SK-N-SH treated with all-trans-retinoic acid at 6 μM for 48 hours (cell line): ENCODE measurements at regions not wholly inside any gene's neighbourhood (a gene's known extent, or its start where the extent isn't known, plus 50 kb on each side); places are given as distances from the start of the nearest gene placed in this dataset.

ENCODE experiments used
- CSDC2 ChIP-seq: fragments of 250-450 bp; sonication (Bioruptor Pico); IDR thresholded peaks from 2 replicates; pipeline ENCODE4 v1.5.0; 2020; ENCODE audit warnings: mild to moderate bottlenecking, moderate library complexity
- ISL1 ChIP-seq: fragments of 250-450 bp; sonication (Bioruptor Pico); IDR thresholded peaks from 2 replicates; pipeline ENCODE4 v2.1.2; 2022; ENCODE audit warnings: mild to moderate bottlenecking, moderate library complexity
- PPARA ChIP-seq: fragments of 250-450 bp; sonication (Bioruptor Pico); IDR thresholded peaks from 2 replicates; pipeline ENCODE4 v1.5.0; 2020; ENCODE audit warnings: mild to moderate bottlenecking, borderline replicate concordance
- TCF4 ChIP-seq: fragments of 250-450 bp; sonication (Bioruptor Pico); IDR thresholded peaks from 2 replicates; pipeline ENCODE4 v1.8.0; 2021; ENCODE audit warnings: mild to moderate bottlenecking, moderate library complexity, borderline replicate concordance
- TOX ChIP-seq: fragments of 250-450 bp; sonication (Bioruptor Pico); IDR thresholded peaks from 2 replicates; pipeline ENCODE4 v1.8.0; 2021; ENCODE audit warnings: mild to moderate bottlenecking, moderate library complexity, borderline replicate concordance
- ZFP3 ChIP-seq: fragments of 250-450 bp; sonication (Bioruptor Pico); IDR thresholded peaks from 2 replicates; pipeline ENCODE4 v1.5.0; 2020; ENCODE audit warnings: mild to moderate bottlenecking, moderate library complexity
- ZFP30 ChIP-seq: fragments of 450-650 bp; formaldehyde crosslinking; IDR thresholded peaks from 2 replicates; pipeline ENCODE4 v1.5.0; 2022; ENCODE audit warnings: mild to moderate bottlenecking, moderate library complexity
- ZNF8 ChIP-seq: fragments of 450-650 bp; formaldehyde crosslinking; IDR thresholded peaks from 2 replicates; pipeline ENCODE4 v1.5.0; 2020; ENCODE audit warnings: mild to moderate bottlenecking, moderate library complexity
- TF ChIP-seq, protein P1 (sequence below): fragments of 250-450 bp; sonication (Bioruptor Pico); IDR thresholded peaks from 2 replicates; pipeline ENCODE4 v1.8.0; 2021; ENCODE audit warnings: low read depth, mild to moderate bottlenecking, moderate library complexity, borderline replicate concordance

DNA sequence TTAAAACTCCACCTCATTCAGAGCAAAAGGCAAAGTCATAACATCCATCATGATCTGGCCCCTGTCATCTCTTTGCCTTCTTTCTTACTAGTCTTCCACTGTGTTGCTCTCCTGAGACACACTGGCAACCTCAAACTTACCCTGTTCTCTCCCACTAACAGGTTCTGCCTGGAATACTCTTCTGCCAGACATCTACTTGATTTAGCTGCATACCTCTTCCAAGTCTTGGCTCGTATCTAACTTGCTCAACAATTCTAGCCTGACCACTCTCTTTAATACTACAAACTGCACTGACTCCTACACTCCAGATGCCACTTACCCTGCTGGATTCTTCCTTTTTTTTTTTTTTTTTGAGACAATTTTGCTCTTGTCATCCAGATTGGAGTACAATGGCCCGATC is 167.0 kb upstream of the MTPN start:
- TF ChIP-seq, protein P1, sequence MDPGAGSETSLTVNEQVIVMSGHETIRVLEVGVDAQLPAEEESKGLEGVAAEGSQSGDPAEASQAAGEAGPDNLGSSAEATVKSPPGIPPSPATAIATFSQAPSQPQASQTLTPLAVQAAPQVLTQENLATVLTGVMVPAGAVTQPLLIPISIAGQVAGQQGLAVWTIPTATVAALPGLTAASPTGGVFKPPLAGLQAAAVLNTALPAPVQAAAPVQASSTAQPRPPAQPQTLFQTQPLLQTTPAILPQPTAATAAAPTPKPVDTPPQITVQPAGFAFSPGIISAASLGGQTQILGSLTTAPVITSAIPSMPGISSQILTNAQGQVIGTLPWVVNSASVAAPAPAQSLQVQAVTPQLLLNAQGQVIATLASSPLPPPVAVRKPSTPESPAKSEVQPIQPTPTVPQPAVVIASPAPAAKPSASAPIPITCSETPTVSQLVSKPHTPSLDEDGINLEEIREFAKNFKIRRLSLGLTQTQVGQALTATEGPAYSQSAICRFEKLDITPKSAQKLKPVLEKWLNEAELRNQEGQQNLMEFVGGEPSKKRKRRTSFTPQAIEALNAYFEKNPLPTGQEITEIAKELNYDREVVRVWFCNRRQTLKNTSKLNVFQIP (CRISPR knock-in tag): no peak
- TF ChIP-seq CSDC2 (CRISPR knock-in tag) (no peak), PPARA (no peak), TCF4 (CRISPR knock-in tag) (no peak), ZFP30 (CRISPR knock-in tag) (no peak), ISL1 (no peak), ZNF8 (CRISPR knock-in tag) (no peak), TOX (CRISPR knock-in tag) (no peak), ZFP3 (no peak)
